DLD1 (cell line): ENCODE measurements at regions not wholly inside any gene's neighbourhood (a gene's known extent, or its start where the extent isn't known, plus 50 kb on each side); places are given as distances from the start of the nearest gene placed in this dataset.

ENCODE experiments used
- in situ Hi-C: cut with HindIII; loops from 2 replicates; pipeline ENCODE4 v1.10.0; 2017; ENCODE audit warnings: low sequenced_read_pairs

DNA sequence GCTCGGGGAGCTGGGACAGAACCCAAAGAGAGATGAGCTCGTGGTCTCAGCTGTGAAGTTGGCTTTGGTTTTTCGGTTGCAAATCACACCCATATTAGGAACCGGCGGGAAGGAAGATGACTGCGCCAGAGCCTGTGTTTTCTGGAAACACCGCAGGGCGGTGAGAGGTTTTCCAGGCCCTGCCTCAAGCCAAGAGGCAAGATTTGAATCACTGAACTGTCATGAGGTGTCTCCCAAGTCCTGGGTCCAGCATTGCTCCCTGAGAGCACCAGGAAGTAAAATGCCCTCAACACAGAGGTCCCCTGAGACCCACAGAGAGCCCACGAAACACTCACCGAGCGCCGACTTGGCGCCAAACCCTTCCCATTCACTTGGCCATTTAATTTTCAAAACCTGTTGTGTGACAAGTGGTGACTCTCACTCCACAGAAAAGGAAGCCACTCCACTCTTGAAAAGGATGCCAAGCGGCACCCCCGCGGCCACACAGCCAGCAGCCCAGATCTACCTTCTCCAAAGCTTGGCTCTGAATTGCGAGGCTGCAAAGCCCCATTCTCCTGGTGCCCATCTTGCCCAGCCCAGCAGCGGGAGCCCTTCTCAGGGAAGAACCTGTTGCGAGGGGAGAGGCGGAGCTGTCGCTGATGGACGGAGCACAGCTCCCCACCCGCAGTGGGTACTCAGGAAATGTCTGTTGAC lies 99.0 kb upstream of the RUNX3 start:
- in situ Hi-C loops = loop anchor here (10.0 kb wide), 3 partner anchors 104 to 204 kb away; no protein-coding TSS in a partner anchor

DNA sequence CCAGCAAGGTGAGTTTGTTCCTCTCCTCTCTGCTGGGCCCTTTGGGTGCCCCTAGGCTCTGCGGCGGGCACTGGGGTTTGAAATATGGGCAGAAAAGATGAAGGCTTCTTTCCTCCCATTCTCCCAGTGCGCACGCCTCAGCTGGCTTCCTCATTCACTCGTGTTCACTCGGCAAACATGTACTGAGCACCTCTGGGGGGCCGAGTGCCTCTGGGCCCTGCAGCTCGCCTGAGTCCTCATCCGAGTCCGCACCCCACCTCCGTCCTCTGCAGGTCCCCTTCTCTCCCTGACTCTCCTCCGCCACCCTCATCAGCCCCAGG lies 98.5 kb upstream of the RUNX3 start:
- in situ Hi-C loops = loop anchor here (10.0 kb wide), 3 partner anchors 104 to 204 kb away; no protein-coding TSS in a partner anchor

DNA sequence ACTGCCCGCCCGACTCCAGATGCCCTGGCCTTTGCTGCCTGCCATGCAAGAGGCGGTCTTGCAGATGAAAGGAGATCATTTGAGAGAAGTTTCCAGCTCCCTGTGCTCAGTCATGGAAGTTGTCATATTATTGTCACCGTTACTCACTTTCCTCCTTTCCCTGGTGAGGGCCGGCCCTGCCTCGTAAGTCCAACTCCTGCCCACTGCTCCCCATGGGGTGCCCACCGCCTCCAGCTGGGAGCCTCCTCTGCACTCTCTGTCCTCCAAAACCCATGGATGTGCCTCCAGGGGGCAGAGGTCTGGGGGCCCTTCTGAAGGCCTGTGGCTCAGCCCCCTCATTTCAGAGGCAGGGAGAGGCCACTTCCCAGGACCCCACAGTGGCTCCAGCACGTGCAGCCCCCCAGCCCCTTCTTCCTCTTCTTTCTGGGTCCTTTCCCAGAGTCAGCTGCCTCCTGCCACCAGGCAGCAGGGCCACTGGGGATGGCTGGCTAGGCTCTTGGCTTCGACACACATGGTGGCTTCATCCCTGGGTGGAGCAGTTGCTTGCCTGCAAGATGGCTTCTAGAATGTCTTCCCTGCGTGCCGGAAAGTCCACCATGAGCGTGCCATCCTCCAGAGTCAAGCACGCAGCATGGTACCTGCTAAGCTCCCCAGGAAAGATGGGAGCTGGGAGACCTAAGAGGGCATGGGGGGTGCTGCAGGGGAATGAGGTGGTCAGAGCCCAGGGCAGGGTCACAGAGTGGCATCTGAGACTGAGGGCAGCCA lies 97.9 kb upstream of the RUNX3 start:
- in situ Hi-C loops = loop anchor here (10.0 kb wide), 3 partner anchors 103 to 203 kb away; no protein-coding TSS in a partner anchor

DNA sequence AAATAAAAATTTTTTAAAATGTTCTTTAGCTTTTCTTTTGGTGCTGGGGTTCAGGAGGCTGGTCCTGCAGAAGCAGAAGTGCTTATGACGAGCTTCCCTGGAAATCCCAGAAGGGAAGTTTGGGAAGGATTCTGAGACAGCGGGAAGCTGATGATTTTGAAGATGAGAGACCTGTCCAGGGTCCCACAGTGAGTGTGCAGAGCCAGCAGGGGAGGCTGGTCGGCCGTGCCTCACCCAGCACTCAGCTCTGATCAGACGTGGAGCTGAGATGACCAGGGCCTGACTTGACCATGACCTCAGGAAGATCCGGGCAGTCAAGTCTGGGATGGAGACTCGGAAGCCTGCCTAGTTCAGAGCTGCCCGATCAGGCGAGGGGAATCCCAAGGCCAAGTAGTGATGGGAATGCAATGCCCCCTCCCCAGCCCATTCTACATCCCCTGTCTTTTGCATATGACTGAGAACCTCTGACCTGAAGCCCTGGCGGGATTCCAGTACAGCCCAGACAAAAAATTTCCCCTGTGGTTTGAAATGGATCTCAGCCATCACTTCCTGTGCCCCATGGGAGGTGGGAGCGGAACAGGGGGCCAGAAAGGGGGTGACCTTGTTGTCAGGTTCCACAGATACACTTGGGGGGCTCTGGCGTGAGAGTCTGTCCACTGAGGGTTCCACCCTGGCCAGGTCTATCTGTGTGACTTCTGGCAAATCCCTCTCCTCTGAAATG lies 96.8 kb upstream of the RUNX3 start:
- in situ Hi-C loops = loop anchor here (10.0 kb wide), 3 partner anchors 102 to 202 kb away; no protein-coding TSS in a partner anchor

DNA sequence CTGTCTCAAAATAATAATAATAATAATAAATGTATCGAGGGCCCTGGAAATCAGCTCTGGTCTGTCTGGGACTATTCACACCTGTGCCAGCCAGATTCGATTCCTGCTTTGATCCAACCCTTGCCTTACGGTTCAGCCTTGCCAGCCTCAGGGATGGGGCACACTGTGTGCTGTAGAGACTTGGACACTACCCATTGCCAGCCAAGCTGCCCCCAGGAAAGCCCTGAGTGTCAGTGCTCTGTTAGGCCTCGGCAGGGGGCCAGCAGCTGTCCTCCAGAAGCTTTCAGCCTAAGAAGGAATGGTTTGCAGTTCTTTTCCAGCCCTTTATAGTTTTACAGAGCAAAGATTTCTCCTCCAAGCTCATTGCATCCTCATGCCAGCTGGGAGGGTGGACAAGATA lies 96.2 kb upstream of the RUNX3 start:
- in situ Hi-C loops = loop anchor here (10.0 kb wide), 3 partner anchors 102 to 202 kb away; no protein-coding TSS in a partner anchor

DNA sequence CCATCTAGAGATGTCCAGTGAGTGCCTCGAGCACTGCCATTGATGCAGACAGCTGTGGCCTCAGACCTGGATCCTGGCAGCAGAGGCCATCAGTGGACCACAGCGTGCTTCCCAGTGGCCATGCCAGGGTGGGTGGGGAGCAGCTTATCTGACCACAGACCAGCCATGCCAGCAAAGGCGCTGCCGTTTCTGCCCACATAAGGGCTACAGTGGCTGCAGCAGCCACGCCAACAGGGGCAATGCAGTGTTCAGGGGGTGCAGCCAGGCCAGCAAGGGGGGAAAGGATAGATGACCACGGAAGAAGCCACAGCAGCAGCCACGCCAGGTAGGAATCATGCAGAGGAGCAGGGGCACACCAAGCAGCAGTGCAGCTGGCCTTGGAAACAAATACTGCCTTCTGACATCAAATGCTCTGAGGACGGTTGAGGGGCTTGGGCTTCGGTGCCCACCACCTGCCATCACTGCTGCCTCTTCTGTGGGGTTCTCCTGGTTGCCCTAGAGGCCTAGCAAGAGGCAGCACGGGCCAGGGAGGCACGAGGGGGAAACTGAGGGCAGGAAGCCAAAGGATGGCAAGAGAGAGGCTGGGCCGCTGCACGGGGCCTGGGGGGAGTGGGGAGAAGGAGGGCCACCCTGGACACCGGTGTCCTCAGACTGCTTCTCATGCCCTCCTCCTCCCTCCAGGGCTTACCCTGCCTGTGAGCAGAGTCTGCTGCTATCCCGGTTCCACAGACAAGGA lies 94.7 kb upstream of the RUNX3 start:
- in situ Hi-C loops = loop anchor here (10.0 kb wide), 3 partner anchors 100 to 200 kb away; no protein-coding TSS in a partner anchor

DNA sequence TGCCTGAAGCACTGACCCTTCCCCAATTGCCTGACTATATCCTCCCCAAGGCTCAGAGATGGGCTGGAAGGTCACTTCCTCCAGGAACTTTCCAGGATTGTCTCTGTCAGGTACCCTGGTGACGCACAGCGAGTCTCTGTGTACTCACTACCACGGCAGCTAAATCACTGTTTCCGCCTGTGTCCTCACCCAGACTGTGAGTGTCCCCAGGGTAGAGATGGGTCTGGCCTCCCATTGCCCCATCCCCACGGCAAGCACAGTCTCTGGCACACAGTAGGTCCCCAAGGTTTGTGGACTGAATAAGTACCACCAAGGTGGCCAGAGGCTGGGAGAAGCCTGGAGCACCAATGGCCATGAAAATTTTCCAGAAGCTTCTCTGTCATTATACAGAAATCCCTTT lies 93.8 kb upstream of the RUNX3 start:
- in situ Hi-C loops = loop anchor here (10.0 kb wide), 3 partner anchors 99 to 199 kb away; no protein-coding TSS in a partner anchor

DNA sequence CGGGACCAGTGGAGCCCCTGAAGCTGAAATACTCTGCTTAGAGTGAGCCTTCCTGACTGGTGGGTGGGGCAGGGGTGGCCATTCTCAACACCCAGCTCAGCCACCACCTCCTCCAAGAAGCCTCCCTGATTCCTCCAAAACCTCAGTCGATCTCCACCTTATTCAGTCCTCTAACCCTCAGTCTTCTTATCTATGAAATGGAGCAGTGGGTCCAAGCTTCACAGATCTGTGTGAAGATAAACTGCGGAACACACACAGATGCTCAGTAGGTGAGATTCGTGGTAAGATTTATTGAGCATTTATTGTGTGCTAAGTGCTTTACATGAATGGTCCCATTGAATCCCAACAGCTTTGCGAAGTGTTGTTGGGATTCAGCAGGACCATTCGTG lies 93.1 kb upstream of the RUNX3 start:
- in situ Hi-C loops = loop anchor here (10.0 kb wide), 3 partner anchors 98 to 198 kb away; no protein-coding TSS in a partner anchor

DNA sequence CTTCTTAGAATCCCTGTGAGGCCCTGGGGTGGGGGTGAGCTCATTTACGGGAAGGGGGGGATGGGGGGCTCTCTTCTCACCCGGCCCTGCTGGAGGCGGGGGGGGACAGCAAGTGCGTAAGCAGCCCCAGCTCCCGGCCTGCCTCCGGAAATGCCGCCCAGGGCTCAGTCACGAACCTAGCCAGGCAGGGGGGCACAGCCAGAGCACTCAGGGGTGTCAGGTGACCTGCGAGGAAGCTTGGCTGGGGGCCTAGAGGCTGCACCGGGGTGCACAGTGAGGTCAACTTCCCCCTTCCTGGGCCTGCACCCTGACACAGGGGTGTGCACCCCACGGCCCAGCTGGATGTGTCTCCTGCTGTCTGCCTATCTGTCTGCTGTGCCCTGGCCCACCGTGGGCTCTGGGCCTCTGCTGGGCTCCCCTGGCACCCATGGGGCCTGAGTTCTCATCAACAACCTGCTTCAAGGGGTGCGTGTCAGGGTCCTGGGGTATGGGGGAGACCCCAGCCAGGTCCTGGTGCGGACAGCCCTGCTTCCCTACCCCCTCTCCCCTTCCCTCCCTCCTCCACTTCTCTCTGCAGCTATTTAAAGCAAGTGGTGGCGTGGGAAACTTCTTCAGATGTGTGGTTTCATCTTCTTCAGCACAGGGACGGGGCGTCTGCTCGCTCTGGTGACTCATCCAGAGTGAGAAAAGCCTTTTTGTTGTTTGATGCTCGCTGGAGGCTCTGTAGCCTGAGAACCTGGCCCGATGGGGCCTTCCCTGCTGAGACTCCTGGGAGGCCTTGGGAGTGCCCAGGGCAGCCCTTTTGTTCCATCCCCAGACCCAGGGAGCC lies 92.5 kb upstream of the RUNX3 start:
- in situ Hi-C loops = loop anchor here (10.0 kb wide), 3 partner anchors 98 to 198 kb away; no protein-coding TSS in a partner anchor

DNA sequence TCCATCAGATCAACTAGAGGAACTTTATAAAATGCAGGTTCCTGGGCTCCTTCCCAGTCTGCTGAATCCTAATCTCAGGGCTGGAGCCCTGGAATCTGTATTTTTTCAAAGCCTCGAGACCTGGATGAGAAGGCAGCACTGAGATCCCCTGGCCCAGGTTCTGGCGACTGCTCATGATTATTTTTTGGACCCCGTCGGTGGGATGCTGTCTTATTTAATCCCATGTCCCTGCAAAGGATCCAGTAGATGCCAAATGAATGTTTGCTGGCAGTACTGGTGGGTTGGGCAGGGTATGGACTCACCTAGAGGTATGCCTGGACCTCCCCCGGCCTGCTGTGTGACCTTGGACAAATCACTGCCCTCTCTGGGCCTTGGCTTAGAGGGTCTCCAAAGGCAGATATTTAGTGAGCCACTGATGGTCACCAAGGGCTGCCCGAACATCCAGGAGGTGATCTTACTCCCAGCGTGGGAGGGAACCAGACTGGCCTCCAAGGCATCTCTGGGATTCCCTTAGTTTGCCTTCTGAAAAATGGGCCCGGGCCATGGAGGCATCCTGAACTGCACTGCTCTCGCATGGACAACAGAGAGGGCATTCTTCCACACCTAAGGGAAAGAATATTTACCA lies 91.6 kb upstream of the RUNX3 start:
- in situ Hi-C loops = loop anchor here (10.0 kb wide), 3 partner anchors 97 to 197 kb away; no protein-coding TSS in a partner anchor

DNA sequence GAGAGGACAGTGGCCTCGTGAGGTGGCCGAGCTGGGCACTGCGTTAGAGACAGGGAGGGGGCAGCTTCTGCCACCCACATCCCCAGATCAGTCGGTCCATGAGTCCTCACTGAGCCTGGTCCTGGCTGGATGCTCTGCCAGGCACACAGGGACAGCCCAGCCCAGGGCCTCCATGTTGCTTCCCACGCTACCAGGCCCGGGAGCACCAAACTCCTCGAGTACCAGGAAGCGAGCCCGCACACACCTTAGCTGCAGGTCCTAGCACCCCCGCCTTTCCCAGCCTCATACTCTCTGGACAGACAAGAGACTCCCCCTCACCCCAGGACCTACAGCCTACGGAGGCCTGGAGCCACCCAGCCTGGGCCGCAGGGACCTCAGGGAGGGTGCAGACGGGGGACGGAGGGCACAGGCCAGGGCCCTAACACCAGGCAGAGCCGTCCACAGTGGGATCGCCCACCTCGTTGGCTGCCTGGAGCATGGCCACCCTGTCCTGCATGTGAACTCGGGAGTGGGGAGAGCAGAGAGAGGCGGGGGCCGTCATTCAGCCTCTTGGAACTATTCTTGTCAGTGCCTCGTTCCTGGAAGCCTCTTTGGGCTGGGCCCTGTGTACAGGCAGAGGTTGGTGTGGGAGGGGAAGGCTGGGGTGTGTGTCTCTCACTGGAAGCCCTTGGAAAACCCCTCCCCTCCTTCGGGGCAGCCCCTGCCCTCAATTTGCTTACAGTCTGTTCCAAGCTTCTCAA lies 90.9 kb upstream of the RUNX3 start:
- in situ Hi-C loops = loop anchor here (10.0 kb wide), 3 partner anchors 96 to 196 kb away; no protein-coding TSS in a partner anchor

DNA sequence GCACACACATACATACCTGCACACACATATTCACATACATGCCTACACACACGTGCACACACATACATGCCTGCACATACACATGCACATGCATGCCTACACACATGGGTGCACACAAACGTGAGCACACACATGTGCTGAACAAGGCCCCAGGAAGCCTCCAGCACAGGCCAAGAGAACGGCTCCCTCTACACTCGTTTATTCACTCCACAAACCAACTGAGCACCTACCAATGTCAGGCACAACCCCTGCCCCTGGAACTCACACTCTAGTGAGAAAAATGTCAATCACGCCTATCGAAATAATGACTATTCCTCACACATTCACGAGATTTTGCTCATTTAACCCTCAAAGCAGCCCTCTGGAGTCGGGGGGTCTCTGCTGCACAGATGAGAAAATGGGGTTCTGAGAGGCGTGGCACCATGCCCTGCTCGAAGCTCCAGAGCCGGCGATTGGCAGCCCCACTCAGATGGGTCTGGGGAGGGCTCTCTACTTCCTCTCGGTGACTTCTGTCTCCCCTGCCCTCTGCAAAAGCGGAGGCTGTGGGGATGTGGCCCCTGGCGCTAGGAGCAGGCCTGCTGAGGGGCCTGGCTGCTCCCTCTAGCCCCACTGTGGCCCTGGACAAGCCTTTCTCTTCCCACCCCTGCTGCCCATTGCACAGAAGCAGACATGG lies 90.2 kb upstream of the RUNX3 start:
- in situ Hi-C loops = loop anchor here (10.0 kb wide), 3 partner anchors 96 to 196 kb away; no protein-coding TSS in a partner anchor

DNA sequence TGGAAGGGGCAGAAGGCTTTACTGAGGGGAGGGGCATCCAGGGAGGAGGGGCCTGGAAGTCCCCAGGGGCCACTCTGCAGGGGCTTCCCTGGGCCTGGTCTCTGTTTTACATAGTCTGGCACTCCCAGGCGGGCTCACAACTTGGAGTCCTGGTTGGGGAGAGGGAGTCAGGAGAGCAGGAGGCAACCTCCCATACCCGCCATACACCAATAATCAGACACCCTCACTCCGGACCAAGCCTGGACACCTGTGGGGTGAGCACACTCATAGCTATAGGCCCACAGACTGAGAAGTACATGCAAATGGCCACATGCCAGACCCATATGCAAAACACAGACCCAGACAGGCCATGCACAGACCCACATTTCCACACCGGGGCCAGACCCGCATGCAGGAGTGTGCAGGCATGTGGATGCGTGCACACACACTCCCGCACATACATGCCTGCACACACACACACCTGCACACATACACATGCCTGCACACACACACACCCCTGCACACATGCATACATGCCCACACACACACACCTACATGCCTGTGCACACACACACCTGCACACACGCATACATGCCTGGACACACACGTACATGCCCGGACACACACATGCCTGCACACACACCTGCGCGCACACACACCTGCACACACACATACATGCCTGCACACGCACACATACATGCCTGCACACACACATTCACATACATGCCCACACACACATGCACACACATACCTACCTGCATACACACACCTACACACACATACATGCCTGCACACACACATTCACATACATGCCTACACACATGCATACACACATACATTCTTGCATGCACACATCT lies 89.5 kb upstream of the RUNX3 start:
- in situ Hi-C loops = loop anchor here (10.0 kb wide), 3 partner anchors 95 to 195 kb away; no protein-coding TSS in a partner anchor

DNA sequence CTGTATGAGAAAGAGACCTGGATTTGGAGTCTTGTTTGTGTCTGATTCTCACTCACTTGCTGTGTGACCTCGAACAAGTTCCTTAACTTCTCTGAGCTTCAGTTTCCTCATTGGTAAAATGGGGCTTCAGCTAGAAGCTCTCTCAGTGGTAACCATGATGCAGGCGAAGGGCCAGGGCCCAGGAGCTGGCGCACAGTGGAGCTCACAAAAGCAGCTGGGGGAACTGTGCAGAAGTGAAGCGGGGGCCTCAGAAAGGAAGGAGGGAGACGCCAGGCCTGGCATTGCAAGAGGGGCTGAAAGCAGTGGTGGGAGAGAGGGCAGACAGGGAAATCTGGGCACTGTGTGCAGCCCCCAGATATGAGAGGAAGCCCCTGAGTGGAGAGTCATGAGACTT lies 88.9 kb upstream of the RUNX3 start:
- in situ Hi-C loops = no loop called here

DNA sequence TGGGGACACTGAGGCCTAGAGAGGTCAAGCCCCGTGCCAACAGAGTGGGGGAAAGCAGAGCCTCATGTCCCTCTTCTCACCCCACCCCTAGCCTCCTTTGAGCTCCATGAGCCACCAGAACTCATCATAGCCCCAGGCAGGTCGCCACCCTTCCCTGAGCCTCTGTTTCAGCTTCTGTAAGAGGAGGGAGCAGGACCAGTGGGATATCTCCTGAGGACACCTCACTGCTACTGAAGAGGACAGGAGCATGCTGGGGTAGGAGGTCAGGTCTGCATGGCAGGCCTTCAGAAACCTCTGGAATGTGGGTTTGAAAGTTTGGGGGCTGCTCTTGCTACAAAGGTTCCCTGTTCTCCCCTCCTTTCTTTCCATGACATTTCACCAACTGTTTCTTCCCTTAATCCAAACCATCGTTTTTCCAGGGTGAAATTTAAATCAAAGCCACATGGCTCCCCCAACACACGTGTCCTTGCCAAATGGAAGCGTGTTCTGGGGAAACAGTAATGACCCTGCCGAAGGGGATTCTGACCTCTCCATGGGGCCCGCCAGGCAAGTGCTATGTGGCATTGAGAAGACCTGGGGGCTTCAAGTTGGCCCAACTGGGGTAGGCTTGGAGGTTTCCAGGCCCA lies 88.1 kb upstream of the RUNX3 start:
- in situ Hi-C loops = no loop called here

DNA sequence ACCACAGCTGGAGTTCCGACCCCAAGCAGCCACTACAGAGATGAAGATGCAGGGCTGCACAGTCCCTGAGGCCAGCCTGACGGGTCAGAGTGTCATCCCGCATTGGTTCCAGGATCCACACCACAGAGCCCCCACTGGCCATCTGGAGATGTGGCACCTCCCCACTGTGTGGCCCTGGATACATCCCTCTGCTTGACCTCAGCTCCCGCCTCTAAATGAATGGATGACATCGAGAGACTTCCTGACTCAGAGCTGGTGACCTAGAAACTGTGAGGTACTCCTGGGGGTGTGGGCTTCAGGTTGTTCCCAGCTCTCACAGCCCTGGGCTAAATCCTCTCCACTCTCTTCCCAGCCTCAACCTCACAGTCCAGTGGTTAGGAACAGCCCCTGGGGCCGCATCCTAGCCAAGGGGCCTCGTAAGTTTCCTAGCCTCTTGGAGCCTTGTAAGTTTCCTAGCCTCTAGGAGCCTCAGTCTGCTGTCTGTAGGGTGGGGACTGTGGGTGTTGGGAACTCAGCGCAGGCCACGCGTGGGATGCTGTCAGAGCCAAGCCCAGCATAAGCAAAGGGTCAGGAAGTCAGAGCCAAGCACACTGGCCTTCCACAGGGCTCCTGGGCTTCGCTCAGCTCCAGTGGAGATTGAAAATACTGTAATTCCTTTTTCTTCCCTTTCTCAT lies 87.5 kb upstream of the RUNX3 start:
- in situ Hi-C loops = no loop called here
